ENCODE measurements at regions not wholly inside any gene's neighbourhood (a gene's known extent, or its start where the extent isn't known, plus 50 kb on each side); places are given as distances from the start of the nearest gene placed in this dataset.

DNA sequence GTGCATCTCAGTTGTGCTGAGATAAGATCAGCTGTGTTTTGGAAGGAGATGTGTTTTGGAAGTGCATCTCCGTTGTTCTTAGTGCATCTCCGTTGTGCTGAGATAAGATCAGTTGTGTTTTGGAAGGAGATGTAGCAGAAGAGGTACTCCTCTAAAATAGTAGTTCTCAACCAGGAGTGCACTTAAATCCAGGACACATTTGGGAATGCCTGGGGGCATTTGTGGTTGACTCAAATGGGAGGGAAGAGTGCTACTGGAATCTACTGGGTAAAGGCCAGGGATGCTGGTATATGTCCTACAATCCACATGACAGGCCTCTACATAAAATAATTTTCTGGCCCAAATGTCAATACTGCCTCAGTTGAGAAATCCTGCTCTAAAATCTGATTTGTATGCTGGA lies 70.8 kb upstream of the CHRDL1 start:
- no peak for TF ChIP-seq EZH2 (IDR thresholded peaks at IDR 0.05)
- no peak for TF ChIP-seq POLR2AphosphoS5 (IDR thresholded peaks at IDR 0.05; ENCODE audit: borderline replicate concordance, low read depth, low read length)

Measured in SK-N-MC (cell line).